HepG2 (cell line): ENCODE measurements at regions not wholly inside any gene's neighbourhood (a gene's known extent, or its start where the extent isn't known, plus 50 kb on each side); places are given as distances from the start of the nearest gene placed in this dataset.

Experiments
- ISL2 ChIP-seq: sonication (generic); formaldehyde crosslinking; IDR thresholded peaks from 2 replicates; pipeline ENCODE4 v1.5.0; 2020; ENCODE audit warnings: missing genetic modification reagents
- SP1 ChIP-seq, 2 experiments: fragments of 450-650 bp in 1 of 2; sonication (generic) in 1 of 2; formaldehyde crosslinking in 1 of 2; IDR thresholded peaks; 2 replicates each; pipeline versions ENCODE4 v1.4.0 to v1.6.1; 2016 to 2020; ENCODE audit warnings: missing genetic modification reagents in 1 of 2
- TF ChIP-seq, protein P1 (sequence below): sonication (generic); formaldehyde crosslinking; IDR thresholded peaks from 2 replicates; pipeline ENCODE4 v1.5.0; 2020; ENCODE audit warnings: mild to moderate bottlenecking, missing genetic modification reagents, borderline replicate concordance
- TF ChIP-seq, protein P2 (sequence below): IDR thresholded peaks from 2 replicates; pipeline ENCODE4 v1.6.1; 2016; ENCODE audit warnings: missing compliant biosample characterization, missing genetic modification reagents, borderline replicate concordance

DNA sequence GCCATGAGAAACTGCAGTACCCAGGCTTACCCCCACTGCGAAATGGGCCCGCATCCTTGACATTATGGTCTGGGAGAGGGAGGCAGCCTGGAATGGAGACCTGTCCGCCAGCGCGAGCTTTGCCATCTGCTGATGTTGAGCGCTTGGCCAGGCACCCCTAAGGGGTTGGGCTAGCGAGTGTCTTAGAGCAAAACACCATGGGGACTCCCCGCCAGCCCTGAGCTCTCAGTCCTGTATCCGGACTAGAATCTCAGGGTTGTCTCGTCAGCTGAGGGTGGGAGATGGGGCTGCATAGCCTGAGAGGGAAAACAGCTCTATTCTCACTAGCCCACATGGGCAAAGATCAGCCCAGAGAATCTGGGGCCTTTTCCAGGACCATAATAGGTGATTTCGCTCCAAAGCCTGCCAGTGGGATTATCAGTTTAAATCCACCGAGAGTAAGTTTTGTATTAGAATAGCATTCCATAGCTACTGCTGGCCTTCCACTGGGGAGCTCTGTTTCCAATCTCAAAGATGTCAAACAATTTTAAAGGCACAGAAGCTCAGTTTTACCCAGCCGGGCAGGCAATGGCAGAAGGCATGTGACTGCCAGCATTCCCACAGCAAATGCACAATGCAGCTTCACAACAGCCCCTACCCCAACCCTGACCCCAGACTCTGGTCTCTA is 167.5 kb upstream of the TPM1 start (continued):
- TF ChIP-seq, protein P1, sequence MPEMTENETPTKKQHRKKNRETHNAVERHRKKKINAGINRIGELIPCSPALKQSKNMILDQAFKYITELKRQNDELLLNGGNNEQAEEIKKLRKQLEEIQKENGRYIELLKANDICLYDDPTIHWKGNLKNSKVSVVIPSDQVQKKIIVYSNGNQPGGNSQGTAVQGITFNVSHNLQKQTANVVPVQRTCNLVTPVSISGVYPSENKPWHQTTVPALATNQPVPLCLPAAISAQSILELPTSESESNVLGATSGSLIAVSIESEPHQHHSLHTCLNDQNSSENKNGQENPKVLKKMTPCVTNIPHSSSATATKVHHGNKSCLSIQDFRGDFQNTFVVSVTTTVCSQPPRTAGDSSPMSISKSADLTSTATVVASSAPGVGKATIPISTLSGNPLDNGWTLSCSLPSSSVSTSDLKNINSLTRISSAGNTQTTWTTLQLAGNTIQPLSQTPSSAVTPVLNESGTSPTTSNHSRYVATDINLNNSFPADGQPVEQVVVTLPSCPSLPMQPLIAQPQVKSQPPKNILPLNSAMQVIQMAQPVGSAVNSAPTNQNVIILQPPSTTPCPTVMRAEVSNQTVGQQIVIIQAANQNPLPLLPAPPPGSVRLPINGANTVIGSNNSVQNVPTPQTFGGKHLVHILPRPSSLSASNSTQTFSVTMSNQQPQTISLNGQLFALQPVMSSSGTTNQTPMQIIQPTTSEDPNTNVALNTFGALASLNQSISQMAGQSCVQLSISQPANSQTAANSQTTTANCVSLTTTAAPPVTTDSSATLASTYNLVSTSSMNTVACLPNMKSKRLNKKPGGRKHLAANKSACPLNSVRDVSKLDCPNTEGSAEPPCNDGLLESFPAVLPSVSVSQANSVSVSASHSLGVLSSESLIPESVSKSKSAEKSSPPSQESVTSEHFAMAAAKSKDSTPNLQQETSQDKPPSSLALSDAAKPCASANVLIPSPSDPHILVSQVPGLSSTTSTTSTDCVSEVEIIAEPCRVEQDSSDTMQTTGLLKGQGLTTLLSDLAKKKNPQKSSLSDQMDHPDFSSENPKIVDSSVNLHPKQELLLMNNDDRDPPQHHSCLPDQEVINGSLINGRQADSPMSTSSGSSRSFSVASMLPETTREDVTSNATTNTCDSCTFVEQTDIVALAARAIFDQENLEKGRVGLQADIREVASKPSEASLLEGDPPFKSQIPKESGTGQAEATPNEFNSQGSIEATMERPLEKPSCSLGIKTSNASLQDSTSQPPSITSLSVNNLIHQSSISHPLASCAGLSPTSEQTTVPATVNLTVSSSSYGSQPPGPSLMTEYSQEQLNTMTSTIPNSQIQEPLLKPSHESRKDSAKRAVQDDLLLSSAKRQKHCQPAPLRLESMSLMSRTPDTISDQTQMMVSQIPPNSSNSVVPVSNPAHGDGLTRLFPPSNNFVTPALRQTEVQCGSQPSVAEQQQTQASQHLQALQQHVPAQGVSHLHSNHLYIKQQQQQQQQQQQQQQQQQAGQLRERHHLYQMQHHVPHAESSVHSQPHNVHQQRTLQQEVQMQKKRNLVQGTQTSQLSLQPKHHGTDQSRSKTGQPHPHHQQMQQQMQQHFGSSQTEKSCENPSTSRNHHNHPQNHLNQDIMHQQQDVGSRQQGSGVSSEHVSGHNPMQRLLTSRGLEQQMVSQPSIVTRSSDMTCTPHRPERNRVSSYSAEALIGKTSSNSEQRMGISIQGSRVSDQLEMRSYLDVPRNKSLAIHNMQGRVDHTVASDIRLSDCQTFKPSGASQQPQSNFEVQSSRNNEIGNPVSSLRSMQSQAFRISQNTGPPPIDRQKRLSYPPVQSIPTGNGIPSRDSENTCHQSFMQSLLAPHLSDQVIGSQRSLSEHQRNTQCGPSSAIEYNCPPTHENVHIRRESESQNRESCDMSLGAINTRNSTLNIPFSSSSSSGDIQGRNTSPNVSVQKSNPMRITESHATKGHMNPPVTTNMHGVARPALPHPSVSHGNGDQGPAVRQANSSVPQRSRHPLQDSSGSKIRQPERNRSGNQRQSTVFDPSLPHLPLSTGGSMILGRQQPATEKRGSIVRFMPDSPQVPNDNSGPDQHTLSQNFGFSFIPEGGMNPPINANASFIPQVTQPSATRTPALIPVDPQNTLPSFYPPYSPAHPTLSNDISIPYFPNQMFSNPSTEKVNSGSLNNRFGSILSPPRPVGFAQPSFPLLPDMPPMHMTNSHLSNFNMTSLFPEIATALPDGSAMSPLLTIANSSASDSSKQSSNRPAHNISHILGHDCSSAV (CRISPR knock-in tag): no peak
- no peak for TF ChIP-seq ISL2
- TF ChIP-seq, protein P2, sequence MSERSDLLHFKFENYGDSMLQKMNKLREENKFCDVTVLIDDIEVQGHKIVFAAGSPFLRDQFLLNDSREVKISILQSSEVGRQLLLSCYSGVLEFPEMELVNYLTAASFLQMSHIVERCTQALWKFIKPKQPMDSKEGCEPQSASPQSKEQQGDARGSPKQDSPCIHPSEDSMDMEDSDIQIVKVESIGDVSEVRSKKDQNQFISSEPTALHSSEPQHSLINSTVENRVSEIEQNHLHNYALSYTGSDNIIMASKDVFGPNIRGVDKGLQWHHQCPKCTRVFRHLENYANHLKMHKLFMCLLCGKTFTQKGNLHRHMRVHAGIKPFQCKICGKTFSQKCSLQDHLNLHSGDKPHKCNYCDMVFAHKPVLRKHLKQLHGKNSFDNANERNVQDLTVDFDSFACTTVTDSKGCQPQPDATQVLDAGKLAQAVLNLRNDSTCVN: no peak
- TF ChIP-seq SP1 (IDR thresholded peaks at IDR 0.05): no peak
- TF ChIP-seq SP1 (CRISPR knock-in tag; IDR thresholded peaks at IDR 0.05): no peak
